ENCODE measurements at regions not wholly inside any gene's neighbourhood (a gene's known extent, or its start where the extent isn't known, plus 50 kb on each side); places are given as distances from the start of the nearest gene placed in this dataset.

DNA sequence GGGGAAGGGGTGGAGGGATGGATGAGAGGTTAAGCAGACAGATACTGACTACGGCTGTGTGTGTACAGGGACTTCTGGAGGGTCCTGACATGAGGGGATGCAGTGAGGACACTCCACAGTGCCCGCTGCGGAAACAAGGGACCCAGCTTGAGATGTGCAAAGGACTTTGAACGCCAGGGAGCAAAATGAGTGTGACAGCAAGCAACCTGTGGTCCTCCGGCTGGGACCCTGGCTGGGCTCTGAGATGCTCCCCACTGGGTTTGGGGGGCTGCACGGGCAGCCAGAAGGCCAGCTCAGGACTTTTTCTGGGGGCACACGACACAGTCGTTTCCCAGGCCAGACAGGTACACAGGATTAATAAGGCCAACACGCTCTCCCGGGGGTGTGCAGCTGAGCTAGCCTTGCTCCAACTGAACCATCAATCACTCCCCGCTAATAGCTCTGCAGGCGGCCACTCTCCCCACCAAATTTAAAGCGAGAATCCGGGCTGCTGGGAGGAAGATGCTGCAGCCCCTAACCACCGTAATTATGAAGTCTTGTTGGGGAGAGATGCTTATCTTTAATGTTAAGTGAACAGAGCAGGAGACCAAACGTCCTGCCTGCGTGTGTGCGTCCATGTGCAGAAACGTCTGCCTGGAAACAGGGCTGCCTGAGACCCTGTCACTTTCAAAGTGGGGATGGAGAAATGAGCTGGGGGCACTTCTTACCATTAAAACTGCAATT lies 51.6 kb upstream of the DLK1 start:
- TF ChIP-seq CTCF (IDR thresholded peaks at IDR 0.05; ENCODE audit: low read depth, low read length) = no peak
- TF ChIP-seq EZH2phosphoT487 (IDR thresholded peaks at IDR 0.05; ENCODE audit: low read depth) = no peak

Measured in OCI-LY3 (cell line).